CD4-positive, CD25-positive, alpha-beta regulatory T cell (primary cell): ENCODE measurements at regions not wholly inside any gene's neighbourhood (a gene's known extent, or its start where the extent isn't known, plus 50 kb on each side); places are given as distances from the start of the nearest gene placed in this dataset.

ENCODE experiments used
- ATAC-seq, 2 donors: fragments of 150-1000 bp; cut with Tn5 transposase; one replicate each; pipeline ENCODE4 v1.10.0; 2021; ENCODE audit warnings: low read depth in 2 of 2, moderate number of reproducible peaks in 2 of 2, moderate library complexity in 1 of 2
- DNase-seq, 3 donors: peaks; one replicate each; pipeline versions ENCODE4 v3.0.0 to v3.0.0-alpha.2; 2012 to 2022; ENCODE audit warnings: mixed read lengths in 1 of 3
- H3K27ac ChIP-seq: one replicate; pipeline ENCODE4 v1.7.0; 2013; ENCODE audit warnings: mild to moderate bottlenecking, low read length; ENCODE audit not compliant: insufficient read depth, poor library complexity, severe bottlenecking
- H3K27me3 ChIP-seq: one replicate; pipeline ENCODE4 v1.7.0; 2013; ENCODE audit warnings: low read length; ENCODE audit not compliant: control insufficient read depth, insufficient read depth
- H3K36me3 ChIP-seq: one replicate; pipeline ENCODE4 v1.7.0; 2013; ENCODE audit warnings: mild to moderate bottlenecking, low read length, moderate library complexity; ENCODE audit not compliant: control insufficient read depth, insufficient read depth
- H3K4me1 ChIP-seq: 2 replicates; pipeline ENCODE4 v1.7.0; 2013; ENCODE audit warnings: mild to moderate bottlenecking, low read length; ENCODE audit not compliant: insufficient read depth, control insufficient read depth, poor library complexity, severe bottlenecking
- H3K4me3 ChIP-seq: one replicate; pipeline ENCODE4 v1.7.0; 2013; ENCODE audit warnings: low read depth, mild to moderate bottlenecking, low read length, moderate library complexity
- H3K9me3 ChIP-seq, 2 experiments: 1 replicate in 1 of 2; 2 replicates in 1 of 2; pipeline ENCODE4 v1.7.0; 2013; ENCODE audit warnings: low read length in 2 of 2, mild to moderate bottlenecking in 1 of 2, moderate library complexity in 1 of 2; ENCODE audit not compliant: control insufficient read depth in 2 of 2
- H3K27ac Mint-ChIP-seq, 3 donors: one replicate each; pipeline ENCODE4 v1.8.0; 2020 to 2022; ENCODE audit warnings: mild to moderate bottlenecking in 3 of 3, mixed read lengths in 3 of 3, moderate library complexity in 2 of 3
- H3K27me3 Mint-ChIP-seq: one replicate; pipeline ENCODE4 v1.8.0; 2022; ENCODE audit warnings: mild to moderate bottlenecking, mixed read lengths
- H3K36me3 Mint-ChIP-seq: one replicate; pipeline ENCODE4 v1.8.0; 2020; ENCODE audit warnings: mixed read lengths
- H3K4me1 Mint-ChIP-seq, 4 donors: one replicate each; pipeline ENCODE4 v1.8.0; 2020 to 2022; ENCODE audit warnings: mixed read lengths in 4 of 4, mild to moderate bottlenecking in 1 of 4
- H3K4me3 Mint-ChIP-seq, 4 donors: one replicate each; pipeline ENCODE4 v1.8.0; 2020 to 2022; ENCODE audit warnings: mild to moderate bottlenecking in 4 of 4, mixed read lengths in 4 of 4, moderate library complexity in 3 of 4
- H3K9me3 Mint-ChIP-seq, 7 donors: one replicate each; pipeline ENCODE4 v1.8.0; 2020 to 2022; ENCODE audit warnings: mixed read lengths in 7 of 7, mild to moderate bottlenecking in 3 of 7, moderate library complexity in 2 of 7

DNA sequence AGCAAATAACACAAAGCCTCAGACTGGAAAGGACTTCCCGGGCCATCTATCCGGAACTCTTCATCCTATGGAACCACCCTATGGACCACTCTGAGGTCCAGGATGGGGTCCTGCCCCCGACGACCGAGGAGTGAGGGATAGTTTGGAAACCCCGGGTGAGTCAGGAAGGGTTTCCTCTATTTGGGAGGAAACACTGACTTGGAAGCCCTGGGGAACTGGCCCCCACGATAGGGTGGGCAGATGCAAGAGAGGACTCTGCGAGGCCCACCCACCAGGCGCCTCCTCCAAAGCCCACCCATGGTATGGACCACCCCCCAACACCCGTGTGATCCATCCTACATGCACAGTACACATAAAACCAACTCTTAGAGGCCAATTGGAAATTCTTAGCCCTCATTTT, 69.4 kb downstream of the CPN2 start:
- no peak overlapping the region for H3K27ac ChIP-seq
- peaks cover 24% of the 10 kb centered on the region for H3K27me3 Mint-ChIP-seq
- no peaks in the 10 kb centered on the region for H3K4me1 Mint-ChIP-seq
- peaks cover 0 to 2% (median 0%) of the 10 kb centered on the region in 7 donors for H3K9me3 Mint-ChIP-seq
- no peaks in the 10 kb centered on the region for H3K9me3 ChIP-seq
- DNase-seq (no peak), ATAC-seq (no peak)
- no peak overlapping the region for H3K27ac Mint-ChIP-seq
- H3K4me3 ChIP-seq, result no peak overlapping the region
- H3K27me3 ChIP-seq, result peaks cover 2% of the 10 kb centered on the region
- H3K36me3 Mint-ChIP-seq, result no peaks in the 10 kb centered on the region
- H3K36me3 ChIP-seq, result no peaks in the 10 kb centered on the region
- no peaks in the 10 kb centered on the region for H3K4me1 ChIP-seq
- H3K4me3 Mint-ChIP-seq, result no peak overlapping the region

DNA sequence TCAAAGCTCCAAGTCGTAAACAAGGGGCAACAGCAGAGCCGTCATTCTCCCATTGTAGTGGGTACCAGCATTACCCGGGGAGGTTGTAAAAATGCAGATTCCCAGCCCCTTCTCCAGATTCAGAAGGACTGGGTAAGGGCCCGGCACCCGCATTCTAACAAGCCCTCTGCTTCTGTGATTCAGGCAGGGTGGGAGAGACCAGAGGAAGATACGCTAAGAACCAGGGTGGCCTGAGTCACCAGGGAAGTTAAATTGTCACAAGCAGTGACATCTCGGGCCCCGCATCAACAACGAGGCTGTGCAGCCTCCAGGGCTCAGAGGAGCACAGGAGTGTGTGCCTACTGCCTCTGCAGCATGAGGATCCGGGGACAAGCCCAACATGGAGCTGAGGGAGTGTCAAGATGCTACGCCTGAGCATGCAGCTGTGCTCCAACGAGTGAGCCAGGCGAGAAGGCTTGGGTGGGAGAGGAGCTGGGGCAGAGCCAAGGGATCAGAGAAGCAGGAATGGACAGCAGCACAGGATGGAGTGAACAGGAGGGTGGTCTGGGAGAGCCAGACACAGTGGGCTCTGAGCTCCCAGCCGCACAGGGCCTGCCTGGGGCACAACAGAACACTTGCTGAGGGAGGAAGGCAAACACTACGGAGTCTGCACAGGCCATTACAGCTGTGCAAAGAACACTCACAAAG, 68.5 kb downstream of the CPN2 start:
- Mint-ChIP-seq H3K27ac (no peak overlapping the region), H3K4me3 (no peak overlapping the region), H3K27me3 (peaks cover 23% of the 10 kb centered on the region), H3K9me3 (peaks cover 0 to 2% (median 0%) of the 10 kb centered on the region in 7 donors), H3K4me1 (no peaks in the 10 kb centered on the region), H3K36me3 (no peaks in the 10 kb centered on the region)
- DNase-seq (no peak), ATAC-seq (no peak)
- peaks cover 2% of the 10 kb centered on the region for H3K27me3 ChIP-seq
- no peak overlapping the region for H3K27ac ChIP-seq
- H3K9me3 ChIP-seq, result no peaks in the 10 kb centered on the region
- no peaks in the 10 kb centered on the region for H3K4me1 ChIP-seq
- H3K4me3 ChIP-seq, result no peak overlapping the region
- H3K36me3 ChIP-seq, result no peaks in the 10 kb centered on the region

DNA sequence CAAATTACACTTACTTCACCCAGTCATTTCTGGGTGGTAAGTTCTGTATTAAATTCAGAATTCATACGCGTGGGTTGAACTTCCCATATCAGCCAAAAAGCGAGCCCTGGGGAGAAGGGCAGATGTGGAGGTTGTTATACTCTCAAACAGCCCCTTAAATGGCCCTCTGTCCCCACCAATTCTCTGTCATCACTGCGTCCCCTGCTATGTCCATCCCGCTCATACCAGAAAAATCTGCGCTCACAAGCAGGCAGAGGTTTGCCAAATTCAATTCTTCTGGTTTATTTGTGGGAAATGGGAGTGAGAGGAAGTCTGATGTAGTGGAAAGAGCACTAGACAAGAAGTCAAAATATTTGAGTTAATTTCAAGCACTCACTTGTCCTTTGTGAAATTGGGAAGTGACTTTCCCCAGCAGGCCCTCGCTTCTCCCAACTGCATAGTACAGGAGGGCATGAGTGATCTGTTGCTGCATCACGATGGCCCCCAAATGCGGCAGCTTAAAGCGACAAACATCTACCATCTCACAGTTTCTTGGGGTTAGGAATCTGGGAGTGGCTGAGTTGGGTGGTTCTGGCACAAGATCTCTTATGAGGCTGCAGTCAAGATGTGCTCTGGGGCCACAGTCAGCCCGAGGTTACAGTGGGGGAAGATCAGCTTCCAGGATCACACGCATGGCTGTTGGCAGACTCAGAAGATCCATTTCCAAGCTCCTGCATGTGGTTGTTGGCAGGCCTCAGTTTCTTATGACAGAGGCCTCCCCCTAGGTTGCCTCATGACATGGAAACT, 67.7 kb downstream of the CPN2 start:
- Mint-ChIP-seq H3K4me3 (no peak overlapping the region), H3K36me3 (no peaks in the 10 kb centered on the region), H3K4me1 (no peaks in the 10 kb centered on the region), H3K27ac (no peak overlapping the region), H3K27me3 (peaks cover 15% of the 10 kb centered on the region), H3K9me3 (peaks cover 0 to 2% (median 0%) of the 10 kb centered on the region in 7 donors)
- Histone ChIP-seq H3K4me1 (no peaks in the 10 kb centered on the region), H3K4me3 (no peak overlapping the region), H3K9me3 (no peaks in the 10 kb centered on the region), H3K27ac (no peak overlapping the region), H3K27me3 (peaks cover 2% of the 10 kb centered on the region), H3K36me3 (no peaks in the 10 kb centered on the region)
- no peak for DNase-seq
- no peak for ATAC-seq

DNA sequence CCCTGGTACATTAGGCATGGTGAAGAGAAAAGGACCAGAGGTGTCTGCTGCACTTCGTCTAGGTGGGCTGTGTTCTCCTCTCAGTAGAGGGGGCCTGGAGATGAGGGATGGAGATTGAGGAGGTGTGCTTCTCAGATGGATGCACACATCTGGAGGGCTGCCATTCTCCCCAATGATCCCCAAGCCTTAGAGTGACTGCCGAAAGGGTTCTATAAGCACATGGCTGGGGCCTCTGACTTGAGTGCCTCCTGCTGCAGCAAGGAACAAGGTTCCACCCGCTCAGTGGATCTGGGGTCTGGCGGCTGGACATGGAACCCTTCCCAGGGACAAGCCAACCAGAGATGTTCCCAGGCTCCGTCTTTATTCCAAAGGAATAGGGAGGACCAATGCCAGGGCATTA, 66.8 kb downstream of the CPN2 start:
- no peak overlapping the region for H3K4me3 Mint-ChIP-seq
- peaks cover 18% of the 10 kb centered on the region for H3K27me3 Mint-ChIP-seq
- H3K36me3 Mint-ChIP-seq, result no peaks in the 10 kb centered on the region
- H3K4me1 ChIP-seq, result no peaks in the 10 kb centered on the region
- H3K4me3 ChIP-seq, result no peak overlapping the region
- no peaks in the 10 kb centered on the region for H3K9me3 ChIP-seq
- H3K27ac Mint-ChIP-seq, result no peak overlapping the region
- ATAC-seq (no peak), DNase-seq (no peak)
- H3K27ac ChIP-seq, result no peak overlapping the region
- H3K4me1 Mint-ChIP-seq, result no peaks in the 10 kb centered on the region
- H3K27me3 ChIP-seq, result peaks cover 7% of the 10 kb centered on the region
- H3K36me3 ChIP-seq, result no peaks in the 10 kb centered on the region
- H3K9me3 Mint-ChIP-seq, result peaks cover 0 to 2% (median 0%) of the 10 kb centered on the region in 7 donors

DNA sequence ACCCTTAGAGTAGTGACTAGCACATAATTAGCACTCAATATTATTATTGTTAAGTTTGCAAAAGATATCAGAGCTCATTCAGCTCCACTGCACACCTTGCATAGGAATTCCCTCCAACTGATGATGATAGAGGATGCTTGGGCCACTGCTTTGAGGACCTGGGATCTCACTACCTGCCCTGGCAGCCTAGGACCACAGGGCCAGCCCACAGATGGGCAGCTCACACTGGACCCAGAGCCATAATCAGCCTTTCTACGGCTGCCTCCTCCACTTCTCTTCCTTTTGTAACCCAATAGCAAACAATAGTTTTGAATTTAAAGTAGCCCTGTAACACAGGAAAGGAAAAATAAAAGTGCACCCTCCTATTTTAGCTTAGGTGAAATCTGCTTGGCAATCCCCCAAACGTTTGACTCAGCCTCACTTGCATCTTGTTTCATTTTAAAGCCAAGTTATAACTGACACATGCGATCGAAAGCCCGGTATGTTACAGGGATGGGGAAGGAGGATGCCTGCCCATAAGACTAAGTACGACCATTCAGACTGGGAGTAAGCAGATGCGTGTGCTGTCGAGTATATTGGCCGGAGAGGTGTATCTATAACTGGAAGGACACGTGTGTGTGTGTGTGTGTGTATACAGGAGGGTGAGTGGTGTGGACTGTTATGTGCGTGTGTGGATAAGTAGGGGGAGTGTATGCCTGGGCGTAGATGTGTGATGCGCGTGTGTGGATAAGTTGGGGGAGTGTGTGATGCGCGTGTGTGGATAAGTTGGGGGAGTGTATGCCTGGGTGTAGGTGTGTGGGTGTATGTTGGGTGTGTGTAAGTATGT, 65.9 kb downstream of the CPN2 start:
- peaks cover 0 to 4% (median 2%) of the 10 kb centered on the region in 7 donors for H3K9me3 Mint-ChIP-seq
- peaks cover 20% of the 10 kb centered on the region for H3K27me3 Mint-ChIP-seq
- no peak for DNase-seq
- H3K27ac Mint-ChIP-seq, result no peak overlapping the region
- Histone ChIP-seq H3K27me3 (peaks cover 13% of the 10 kb centered on the region), H3K27ac (no peak overlapping the region), H3K4me3 (no peak overlapping the region), H3K9me3 (no peaks in the 10 kb centered on the region), H3K36me3 (no peaks in the 10 kb centered on the region), H3K4me1 (no peaks in the 10 kb centered on the region)
- no peak overlapping the region for H3K4me3 Mint-ChIP-seq
- no peaks in the 10 kb centered on the region for H3K4me1 Mint-ChIP-seq
- no peaks in the 10 kb centered on the region for H3K36me3 Mint-ChIP-seq
- ATAC-seq, result no peak

DNA sequence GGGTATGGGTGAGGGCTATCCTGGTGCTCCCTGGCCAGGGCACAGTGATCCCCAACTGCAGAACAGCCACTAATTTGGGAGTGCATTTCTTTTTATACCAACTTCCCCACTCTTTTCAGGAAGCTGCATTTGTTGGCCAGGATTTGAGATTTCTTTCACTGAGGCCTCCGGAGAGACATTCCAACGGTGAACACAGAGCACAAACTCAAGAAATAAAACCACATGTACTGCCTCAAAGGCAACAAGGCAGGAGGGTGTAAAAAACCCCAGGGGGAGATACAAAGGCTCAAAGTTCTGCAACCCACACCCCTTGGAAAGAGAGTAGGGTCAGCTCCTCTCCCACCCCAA, 65.3 kb downstream of the CPN2 start:
- H3K36me3 ChIP-seq, result no peaks in the 10 kb centered on the region
- Mint-ChIP-seq H3K9me3 (peaks cover 0 to 5% (median 2%) of the 10 kb centered on the region in 7 donors), H3K4me3 (no peak overlapping the region)

DNA sequence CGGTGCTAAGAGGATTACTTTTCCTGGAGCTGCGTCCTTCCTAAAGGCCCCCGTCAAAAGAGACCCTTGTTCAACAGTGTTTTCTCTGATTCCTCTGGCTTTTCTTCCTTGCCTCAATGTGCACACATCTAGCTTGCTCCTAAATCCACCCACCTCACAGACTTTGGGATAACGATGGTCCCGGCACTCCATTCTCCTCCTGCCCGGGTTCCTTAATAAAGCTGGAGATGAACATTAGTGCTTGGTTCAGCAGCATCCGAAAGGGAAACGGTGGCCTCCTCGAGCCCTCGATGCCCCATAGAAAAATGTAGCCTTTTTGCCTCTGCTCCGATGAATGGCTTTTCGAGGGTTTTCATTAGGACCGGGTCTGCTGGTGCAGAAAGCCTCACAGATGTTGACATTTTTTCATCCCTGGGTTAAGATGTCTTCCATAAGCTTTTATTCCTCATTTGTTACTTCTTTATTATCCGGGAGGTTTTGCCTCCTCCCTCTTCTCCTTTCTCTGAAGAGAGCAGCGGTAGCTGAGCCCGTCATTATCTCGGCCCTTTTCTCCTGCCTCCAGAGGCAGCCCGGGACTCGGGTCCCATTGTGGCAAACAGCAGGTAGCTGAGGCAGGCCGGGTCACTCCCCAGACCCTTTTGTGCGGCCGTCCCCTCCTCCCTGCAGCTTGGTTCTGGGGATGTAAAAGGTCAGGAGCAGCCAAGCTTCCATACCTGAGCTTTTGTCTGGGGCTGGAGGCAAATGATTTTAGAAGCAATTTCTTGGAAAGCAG, 64.6 kb downstream of the CPN2 start:
- no peak for ATAC-seq
- H3K36me3 ChIP-seq, result no peaks in the 10 kb centered on the region
- no peak overlapping the region for H3K27ac ChIP-seq
- peaks cover 21% of the 10 kb centered on the region for H3K27me3 Mint-ChIP-seq
- peaks cover 16% of the 10 kb centered on the region for H3K27me3 ChIP-seq
- no peaks in the 10 kb centered on the region for H3K4me1 Mint-ChIP-seq
- H3K36me3 Mint-ChIP-seq, result no peaks in the 10 kb centered on the region
- peaks cover 0 to 5% (median 2%) of the 10 kb centered on the region in 7 donors for H3K9me3 Mint-ChIP-seq
- DNase-seq, result no peak
- H3K27ac Mint-ChIP-seq, result no peak overlapping the region
- H3K4me1 ChIP-seq, result no peaks in the 10 kb centered on the region
- no peak overlapping the region for H3K4me3 ChIP-seq
- no peaks in the 10 kb centered on the region for H3K9me3 ChIP-seq
- no peak overlapping the region for H3K4me3 Mint-ChIP-seq

More for the DNA sequence above, 65.3 kb downstream of the CPN2 start:
- Mint-ChIP-seq H3K36me3 (no peaks in the 10 kb centered on the region), H3K27me3 (peaks cover 21% of the 10 kb centered on the region), H3K27ac (no peak overlapping the region), H3K4me1 (no peaks in the 10 kb centered on the region)
- H3K4me3 ChIP-seq, result no peak overlapping the region
- no peaks in the 10 kb centered on the region for H3K9me3 ChIP-seq
- ATAC-seq, result no peak
- no peak for DNase-seq
- H3K27ac ChIP-seq, result no peak overlapping the region
- H3K4me1 ChIP-seq, result no peaks in the 10 kb centered on the region
- H3K27me3 ChIP-seq, result peaks cover 15% of the 10 kb centered on the region
